Smooth muscle cell (in vitro differentiated cells): ENCODE measurements at regions not wholly inside any gene's neighbourhood (a gene's known extent, or its start where the extent isn't known, plus 50 kb on each side); places are given as distances from the start of the nearest gene placed in this dataset.

Experiments
- DNase-seq: peaks from one replicate; lab custom pipeline; 2025; ENCODE audit not compliant: unreplicated experiment; lab: John Stamatoyannopoulos, UW
- H2AFZ ChIP-seq: fragments of 200-600 bp; sonication (generic); 2 replicates; pipeline ENCODE4 v1.6.0; 2016; ENCODE audit warnings: antibody characterized with exemption, low read depth, mild to moderate bottlenecking
- H3F3A ChIP-seq: fragments of 200-600 bp; sonication (generic); 2 replicates; pipeline ENCODE4 v1.6.0; 2017; ENCODE audit warnings: antibody characterized with exemption, low read depth
- H3K27ac ChIP-seq: fragments of 200-600 bp; sonication (generic); 2 replicates; pipeline ENCODE4 v1.5.1; 2016; ENCODE audit warnings: low read depth, mild to moderate bottlenecking
- H3K27me3 ChIP-seq: fragments of 200-600 bp; sonication (generic); 2 replicates; pipeline ENCODE4 v1.6.1; 2016; ENCODE audit warnings: low read depth, mild to moderate bottlenecking
- H3K36me3 ChIP-seq: fragments of 200-600 bp; sonication (generic); 2 replicates; pipeline ENCODE4 v1.5.1; 2016; ENCODE audit warnings: low read depth
- H3K4me1 ChIP-seq: fragments of 200-600 bp; sonication (generic); 2 replicates; pipeline ENCODE4 v1.5.1; 2016; ENCODE audit warnings: low read depth
- H3K4me2 ChIP-seq: fragments of 200-600 bp; sonication (generic); 2 replicates; pipeline ENCODE4 v1.6.0; 2016; ENCODE audit warnings: mild to moderate bottlenecking
- H3K4me3 ChIP-seq: fragments of 200-600 bp; sonication (generic); 2 replicates; pipeline ENCODE4 v1.5.1; 2016; ENCODE audit warnings: mild to moderate bottlenecking
- H3K79me2 ChIP-seq: fragments of 200-600 bp; sonication (generic); 2 replicates; pipeline ENCODE4 v1.6.0; 2016; ENCODE audit warnings: low read depth, mild to moderate bottlenecking
- H3K9ac ChIP-seq: fragments of 200-600 bp; sonication (generic); 2 replicates; pipeline ENCODE4 v1.6.0; 2016; ENCODE audit warnings: low read depth
- H3K9me3 ChIP-seq: fragments of 200-600 bp; sonication (generic); replicated peaks from 2 replicates; pipeline ENCODE4 v1.5.1; 2016; ENCODE audit warnings: low read depth
- H4K20me1 ChIP-seq: fragments of 200-600 bp; sonication (generic); 2 replicates; pipeline ENCODE4 v1.6.0; 2016; ENCODE audit warnings: low read depth
- CTCF ChIP-seq: fragments of 200-600 bp; sonication (generic); IDR thresholded peaks from 2 replicates; pipeline ENCODE4 v1.5.1; 2017; ENCODE audit warnings: borderline replicate concordance, mild to moderate bottlenecking, antibody characterized with exemption; ENCODE audit not compliant: insufficient read depth, poor library complexity, severe bottlenecking
- WGBS: methylation state at CpG from one replicate; pipeline ENCODE4 v1.1.7; 2016; ENCODE audit warnings: low lambda C conversion rate; 5-methylcytosine and 5-hydroxymethylcytosine counted together

GRCh38 chr21:31484219-31484618 lies 140.2 kb upstream of the TIAM1 start:
- Histone ChIP-seq H2AFZ (no peak overlapping the region), H3F3A (no peaks in the 10 kb centered on the region), H3K9ac (no peak overlapping the region), H3K4me3 (no peak overlapping the region), H3K79me2 (no peaks in the 10 kb centered on the region), H3K36me3 (no peaks in the 10 kb centered on the region), H4K20me1 (no peaks in the 10 kb centered on the region), H3K27me3 (no peaks in the 10 kb centered on the region), H3K27ac (no peak overlapping the region), H3K9me3 (no peaks in the 10 kb centered on the region), H3K4me1 (no peaks in the 10 kb centered on the region), H3K4me2 (no peak overlapping the region)
- no peak for TF ChIP-seq CTCF
- 82% methylated on average over 5 of the region's 5 CpGs for WGBS
- no peak for DNase-seq

- no peaks in the 10 kb centered on the region for H3K36me3 ChIP-seq
- H4K20me1 ChIP-seq = no peaks in the 10 kb centered on the region
- WGBS = 98% methylated on average over 4 of the region's 4 CpGs
- no peaks in the 10 kb centered on the region for H3K79me2 ChIP-seq
- H3K4me1 ChIP-seq = no peaks in the 10 kb centered on the region
- H3K9me3 ChIP-seq = no peaks in the 10 kb centered on the region
- no peak overlapping the region for H3K4me3 ChIP-seq
- H3F3A ChIP-seq = no peaks in the 10 kb centered on the region
- H3K27me3 ChIP-seq = no peaks in the 10 kb centered on the region
- no peak overlapping the region for H2AFZ ChIP-seq
- H3K27ac ChIP-seq = no peak overlapping the region
- DNase-seq = no peak
- no peak for TF ChIP-seq CTCF
- H3K9ac ChIP-seq = no peak overlapping the region
- H3K4me2 ChIP-seq = no peak overlapping the region
Observed at GRCh38 chr21:31483146-31483545, 139.1 kb upstream of the TIAM1 start.

DNA sequence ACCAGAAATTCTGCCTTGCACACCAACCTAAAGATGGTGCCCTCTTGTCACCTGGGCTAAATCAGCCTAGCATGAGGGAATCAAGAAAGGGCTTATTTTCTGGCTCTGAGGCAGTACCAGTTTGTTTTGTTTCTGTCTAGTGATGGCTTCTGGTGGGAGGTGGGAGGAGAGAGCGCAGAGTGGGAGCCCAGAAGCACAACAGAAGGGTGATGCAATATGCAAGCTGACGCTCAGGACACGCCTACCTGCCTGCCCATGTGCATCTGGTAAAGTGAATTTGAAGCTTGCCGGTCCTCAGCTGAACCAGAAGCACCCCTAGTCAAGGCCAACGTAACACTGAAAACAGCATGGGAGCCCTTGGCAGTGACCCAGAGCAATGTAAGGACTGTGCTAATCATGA lies 138.4 kb upstream of the TIAM1 start:
- H3K36me3 ChIP-seq = no peaks in the 10 kb centered on the region
- no peak overlapping the region for H2AFZ ChIP-seq
- no peak for TF ChIP-seq CTCF
- no peaks in the 10 kb centered on the region for H3K27me3 ChIP-seq
- H3K4me1 ChIP-seq = no peaks in the 10 kb centered on the region
- no peaks in the 10 kb centered on the region for H3F3A ChIP-seq
- no peaks in the 10 kb centered on the region for H3K9me3 ChIP-seq
- no peak overlapping the region for H3K4me2 ChIP-seq
- H3K4me3 ChIP-seq = no peak overlapping the region
- no peaks in the 10 kb centered on the region for H4K20me1 ChIP-seq
- WGBS = 94% methylated on average over 5 of the region's 5 CpGs
- no peaks in the 10 kb centered on the region for H3K79me2 ChIP-seq
- no peak overlapping the region for H3K27ac ChIP-seq
- DNase-seq = no peak
- no peak overlapping the region for H3K9ac ChIP-seq

GRCh38 chr21:31480228-31480627 lies 136.2 kb upstream of the TIAM1 start:
- Histone ChIP-seq H3K9me3 (no peaks in the 10 kb centered on the region), H3K9ac (no peak overlapping the region), H3K4me2 (no peak overlapping the region), H3K36me3 (no peaks in the 10 kb centered on the region), H3K27me3 (no peaks in the 10 kb centered on the region), H3K79me2 (no peaks in the 10 kb centered on the region), H2AFZ (no peak overlapping the region), H3F3A (no peaks in the 10 kb centered on the region), H4K20me1 (no peaks in the 10 kb centered on the region), H3K4me3 (no peak overlapping the region), H3K4me1 (no peaks in the 10 kb centered on the region), H3K27ac (no peak overlapping the region)
- TF ChIP-seq CTCF = no peak
- WGBS = 90% methylated on average over 1 of the region's 1 CpG
- DNase-seq = no peak
